MCF 10A (cell line): ENCODE measurements at regions not wholly inside any gene's neighbourhood (a gene's known extent, or its start where the extent isn't known, plus 50 kb on each side); places are given as distances from the start of the nearest gene placed in this dataset.

Source experiments
- BruUV-seq: library from RNA; stranded (reverse); fragments of 400-500 nt; replicated peaks from 2 replicates; lab custom pipeline; 2021; lab: Mats Ljungman, UMichigan
- CTCF ChIA-PET: fragments of 300-600 bp; sonication (Branson Sonifier 250); formaldehyde crosslinking; extraction: SDS; loops from one replicate; lab custom pipeline; 2021; ENCODE audit warnings: antibody characterized with exemption, inconsistent platforms; lab: Yijun Ruan, JAX
- POLR2A ChIA-PET: fragments of 300-600, 350-650 bp; sonication (Branson Sonifier 250); formaldehyde crosslinking; extraction: SDS; loops from one replicate; lab custom pipeline; 2020; ENCODE audit warnings: antibody characterized with exemption, inconsistent platforms; lab: Yijun Ruan, JAX
- DNase-seq: peaks from one replicate; pipeline ENCODE4 v3.0.0-alpha.2; 2018; ENCODE audit not compliant: unreplicated experiment
- H3K27ac Mint-ChIP-seq: one replicate; pipeline ENCODE4 v1.8.0; 2022; ENCODE audit warnings: mild to moderate bottlenecking, low read depth, mixed read lengths; ENCODE audit not compliant: unreplicated experiment
- H3K27me3 Mint-ChIP-seq: one replicate; pipeline ENCODE4 v1.8.0; 2022; ENCODE audit warnings: mixed read lengths; ENCODE audit not compliant: insufficient read depth, unreplicated experiment
- H3K36me3 Mint-ChIP-seq: one replicate; pipeline ENCODE4 v1.8.0; 2022; ENCODE audit warnings: mild to moderate bottlenecking, moderate library complexity, mixed read lengths; ENCODE audit not compliant: insufficient read depth, unreplicated experiment
- H3K4me1 Mint-ChIP-seq: one replicate; pipeline ENCODE4 v1.8.0; 2022; ENCODE audit warnings: mixed read lengths; ENCODE audit not compliant: insufficient read depth, unreplicated experiment
- H3K4me3 Mint-ChIP-seq: one replicate; pipeline ENCODE4 v1.8.0; 2022; ENCODE audit warnings: mild to moderate bottlenecking, moderate library complexity, mixed read lengths; ENCODE audit not compliant: unreplicated experiment
- H3K9me3 Mint-ChIP-seq: one replicate; pipeline ENCODE4 v1.8.0; 2022; ENCODE audit warnings: mixed read lengths; ENCODE audit not compliant: unreplicated experiment
- intact Hi-C: fragments of 100-400 bp; cut with micrococcal nuclease; formaldehyde crosslinking; loops from 2 replicates; pipeline ENCODE4 v1.14.1; 2022
- TF ChIP-seq, protein P1 (sequence below): fragments of 200-600 bp; IDR thresholded peaks from one replicate; pipeline ENCODE4 v1.8.0; 2022; ENCODE audit warnings: antibody characterized with exemption, mild to moderate bottlenecking; ENCODE audit not compliant: unreplicated experiment

- H3K4me1 Mint-ChIP-seq: no peaks in the 10 kb centered on the region
- H3K9me3 Mint-ChIP-seq: no peaks in the 10 kb centered on the region
- no TSS peak for BruUV-seq
- no peak overlapping the region for H3K4me3 Mint-ChIP-seq
- no peak for DNase-seq
- TF ChIP-seq, protein P1, sequence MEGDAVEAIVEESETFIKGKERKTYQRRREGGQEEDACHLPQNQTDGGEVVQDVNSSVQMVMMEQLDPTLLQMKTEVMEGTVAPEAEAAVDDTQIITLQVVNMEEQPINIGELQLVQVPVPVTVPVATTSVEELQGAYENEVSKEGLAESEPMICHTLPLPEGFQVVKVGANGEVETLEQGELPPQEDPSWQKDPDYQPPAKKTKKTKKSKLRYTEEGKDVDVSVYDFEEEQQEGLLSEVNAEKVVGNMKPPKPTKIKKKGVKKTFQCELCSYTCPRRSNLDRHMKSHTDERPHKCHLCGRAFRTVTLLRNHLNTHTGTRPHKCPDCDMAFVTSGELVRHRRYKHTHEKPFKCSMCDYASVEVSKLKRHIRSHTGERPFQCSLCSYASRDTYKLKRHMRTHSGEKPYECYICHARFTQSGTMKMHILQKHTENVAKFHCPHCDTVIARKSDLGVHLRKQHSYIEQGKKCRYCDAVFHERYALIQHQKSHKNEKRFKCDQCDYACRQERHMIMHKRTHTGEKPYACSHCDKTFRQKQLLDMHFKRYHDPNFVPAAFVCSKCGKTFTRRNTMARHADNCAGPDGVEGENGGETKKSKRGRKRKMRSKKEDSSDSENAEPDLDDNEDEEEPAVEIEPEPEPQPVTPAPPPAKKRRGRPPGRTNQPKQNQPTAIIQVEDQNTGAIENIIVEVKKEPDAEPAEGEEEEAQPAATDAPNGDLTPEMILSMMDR: no peak
- ChIA-PET POLR2A (no interaction called here), CTCF (no interaction called here)
- no peaks in the 10 kb centered on the region for H3K36me3 Mint-ChIP-seq
- no peak overlapping the region for H3K27ac Mint-ChIP-seq
- intact Hi-C loops: no loop called here
- H3K27me3 Mint-ChIP-seq: no peaks in the 10 kb centered on the region
These were observed 118.9 kb upstream of the THSD7A start for GRCh38 chr7:11950942-11951341.

GRCh38 chr7:11951909-11952308 is 119.9 kb upstream of the THSD7A start:
- CTCF ChIA-PET: no interaction called here
- intact Hi-C loops: no loop called here
- Mint-ChIP-seq H3K27me3 (no peaks in the 10 kb centered on the region), H3K4me3 (no peak overlapping the region), H3K36me3 (no peaks in the 10 kb centered on the region), H3K9me3 (no peaks in the 10 kb centered on the region), H3K4me1 (no peaks in the 10 kb centered on the region), H3K27ac (no peak overlapping the region)
- POLR2A ChIA-PET: no interaction called here
- TF ChIP-seq, protein P1: no peak
- peak; percentile 32 for DNase-seq
- no TSS peak for BruUV-seq

- Mint-ChIP-seq H3K36me3 (no peaks in the 10 kb centered on the region), H3K9me3 (no peaks in the 10 kb centered on the region), H3K4me1 (no peaks in the 10 kb centered on the region), H3K27ac (no peak overlapping the region), H3K27me3 (no peaks in the 10 kb centered on the region), H3K4me3 (no peak overlapping the region)
- POLR2A ChIA-PET: no interaction called here
- no peak for DNase-seq
- BruUV-seq: no TSS peak
- CTCF ChIA-PET: no interaction called here
- TF ChIP-seq, protein P1: no peak
- intact Hi-C loops: no loop called here
These were observed 121.0 kb upstream of the THSD7A start for GRCh38 chr7:11952972-11953371.

- CTCF ChIA-PET: no interaction called here
- Mint-ChIP-seq H3K9me3 (no peaks in the 10 kb centered on the region), H3K4me1 (no peaks in the 10 kb centered on the region), H3K4me3 (no peak overlapping the region), H3K27ac (no peak overlapping the region), H3K27me3 (no peaks in the 10 kb centered on the region), H3K36me3 (no peaks in the 10 kb centered on the region)
- POLR2A ChIA-PET: interaction anchor here (0.5 kb wide), 1 partner anchor 9 kb away, joined by 5 read pairs; no protein-coding TSS in a partner anchor
- TF ChIP-seq, protein P1: no peak
- no peak for DNase-seq
- intact Hi-C loops: no loop called here
- no TSS peak for BruUV-seq
These were observed 125.0 kb upstream of the THSD7A start for GRCh38 chr7:11956991-11957390.
